Gastrocnemius medialis (tissue), 4 donors: ENCODE measurements at regions not wholly inside any gene's neighbourhood (a gene's known extent, or its start where the extent isn't known, plus 50 kb on each side); places are given as distances from the start of the nearest gene placed in this dataset.

Source experiments
- ATAC-seq, 2 donors: fragments of 150-250 bp; one replicate each; pipeline ENCODE4 v1.9.1; 2016
- DNase-seq, 2 donors: peaks; one replicate each; pipeline ENCODE4 v3.0.0-alpha.2; 2019
- H3K27ac ChIP-seq, 4 donors: fragments of 200-600 bp; sonication (generic); 1 replicate in 1 of 4; 2 replicates in 3 of 4; pipeline ENCODE4 v1.5.1; 2016 to 2018; ENCODE audit warnings: mild to moderate bottlenecking in 2 of 4, moderate library complexity in 1 of 4
- H3K27me3 ChIP-seq, 3 donors: fragments of 200-600 bp; sonication (generic) in 2 of 3; 1 replicate in 1 of 3; 2 replicates in 2 of 3; pipeline versions ENCODE4 v1.5.1 to v1.6.0; 2016 to 2019; ENCODE audit warnings: mild to moderate bottlenecking in 1 of 3, moderate library complexity in 1 of 3
- H3K36me3 ChIP-seq, 2 donors: fragments of 200-600 bp; sonication (generic) in 1 of 2; one replicate each; pipeline ENCODE4 v1.5.1; 2017 to 2018
- H3K4me1 ChIP-seq, 2 donors: fragments of 200-600 bp; sonication (generic) in 1 of 2; one replicate each; pipeline ENCODE4 v1.5.1; 2016 to 2017; ENCODE audit warnings: mild to moderate bottlenecking in 2 of 2
- H3K4me3 ChIP-seq, 4 donors: fragments of 200-600 bp; sonication (generic) in 3 of 4; 1 replicate in 1 of 4; 2 replicates in 3 of 4; pipeline ENCODE4 v1.5.1; 2016 to 2019; ENCODE audit warnings: mild to moderate bottlenecking in 2 of 4
- H3K9me3 ChIP-seq, 3 donors: fragments of 200-600 bp; sonication (generic) in 2 of 3; 1 replicate in 1 of 3; 2 replicates in 2 of 3; pipeline ENCODE4 v1.5.1; 2016 to 2019
- POLR2A ChIP-seq, 2 donors: fragments of 450-650 bp; IDR thresholded peaks; one replicate each; pipeline ENCODE4 v1.6.1; 2017; ENCODE audit warnings: antibody characterized with exemption in 2 of 2, mild to moderate bottlenecking in 2 of 2, moderate library complexity in 2 of 2
- in situ Hi-C, 4 donors: fragments of 200-750 bp; cut with MboI; loops; one replicate each; pipeline versions ENCODE4 v1.15.0 to v1.8.0; 2017; ENCODE audit warnings: low sequenced_read_pairs in 4 of 4
- intact Hi-C: fragments of 100-400 bp; cut with DNase I; formaldehyde crosslinking; loops from one replicate; pipeline ENCODE4 v1.15.1; 2023; ENCODE audit warnings: low total_unique reads
- TF ChIP-seq, protein P1 (sequence below), 5 experiments: fragments of 450-650 bp in 3 of 5; fragments of 200-600 bp in 2 of 5; sonication (generic) in 2 of 5; IDR thresholded peaks in 4 of 5; conservative IDR thresholded peaks in 1 of 5; 1 replicate in 4 of 5; 2 replicates in 1 of 5; pipeline ENCODE4 v1.5.1; 2016 to 2019; ENCODE audit warnings: antibody characterized with exemption in 5 of 5, mild to moderate bottlenecking in 3 of 5, moderate library complexity in 3 of 5

DNA sequence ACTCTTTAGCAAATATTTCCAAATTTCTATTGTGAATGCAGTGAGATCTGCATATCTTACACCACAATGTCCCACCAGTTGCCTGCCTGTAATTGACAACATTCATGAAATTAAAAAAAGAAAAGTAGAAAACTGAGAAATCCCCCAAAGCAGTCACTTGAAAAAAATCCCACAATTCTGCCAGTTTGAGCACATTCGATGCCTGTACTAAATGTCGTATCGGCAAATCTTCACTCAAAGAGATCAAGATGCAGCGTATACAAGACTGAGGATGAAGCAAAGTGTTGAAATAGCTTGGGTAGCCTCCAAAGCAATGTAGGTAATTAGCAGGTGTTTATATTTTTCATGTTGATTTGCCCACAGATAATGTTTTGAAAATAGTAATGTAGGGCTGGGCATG, 186.7 kb upstream of the ZEB2 start:
- Histone ChIP-seq H3K9me3 (no peaks in the 10 kb centered on the region), H3K36me3 (no peaks in the 10 kb centered on the region), H3K27me3 (no peaks in the 10 kb centered on the region), H3K27ac (no peak overlapping the region), H3K4me3 (no peak overlapping the region), H3K4me1 (no peaks in the 10 kb centered on the region)
- DNase-seq, result no peak
- in situ Hi-C loops (no loop called here), intact Hi-C loops (no loop called here)
- TF ChIP-seq POLR2A (IDR thresholded peaks at IDR 0.05), result no peak
- TF ChIP-seq, protein P1, sequence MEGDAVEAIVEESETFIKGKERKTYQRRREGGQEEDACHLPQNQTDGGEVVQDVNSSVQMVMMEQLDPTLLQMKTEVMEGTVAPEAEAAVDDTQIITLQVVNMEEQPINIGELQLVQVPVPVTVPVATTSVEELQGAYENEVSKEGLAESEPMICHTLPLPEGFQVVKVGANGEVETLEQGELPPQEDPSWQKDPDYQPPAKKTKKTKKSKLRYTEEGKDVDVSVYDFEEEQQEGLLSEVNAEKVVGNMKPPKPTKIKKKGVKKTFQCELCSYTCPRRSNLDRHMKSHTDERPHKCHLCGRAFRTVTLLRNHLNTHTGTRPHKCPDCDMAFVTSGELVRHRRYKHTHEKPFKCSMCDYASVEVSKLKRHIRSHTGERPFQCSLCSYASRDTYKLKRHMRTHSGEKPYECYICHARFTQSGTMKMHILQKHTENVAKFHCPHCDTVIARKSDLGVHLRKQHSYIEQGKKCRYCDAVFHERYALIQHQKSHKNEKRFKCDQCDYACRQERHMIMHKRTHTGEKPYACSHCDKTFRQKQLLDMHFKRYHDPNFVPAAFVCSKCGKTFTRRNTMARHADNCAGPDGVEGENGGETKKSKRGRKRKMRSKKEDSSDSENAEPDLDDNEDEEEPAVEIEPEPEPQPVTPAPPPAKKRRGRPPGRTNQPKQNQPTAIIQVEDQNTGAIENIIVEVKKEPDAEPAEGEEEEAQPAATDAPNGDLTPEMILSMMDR (IDR thresholded peaks at IDR 0.05 in 4 of 5, conservative IDR thresholded peaks at IDR 0.05 in 1 of 5), result no peak
- ATAC-seq, result no peak

DNA sequence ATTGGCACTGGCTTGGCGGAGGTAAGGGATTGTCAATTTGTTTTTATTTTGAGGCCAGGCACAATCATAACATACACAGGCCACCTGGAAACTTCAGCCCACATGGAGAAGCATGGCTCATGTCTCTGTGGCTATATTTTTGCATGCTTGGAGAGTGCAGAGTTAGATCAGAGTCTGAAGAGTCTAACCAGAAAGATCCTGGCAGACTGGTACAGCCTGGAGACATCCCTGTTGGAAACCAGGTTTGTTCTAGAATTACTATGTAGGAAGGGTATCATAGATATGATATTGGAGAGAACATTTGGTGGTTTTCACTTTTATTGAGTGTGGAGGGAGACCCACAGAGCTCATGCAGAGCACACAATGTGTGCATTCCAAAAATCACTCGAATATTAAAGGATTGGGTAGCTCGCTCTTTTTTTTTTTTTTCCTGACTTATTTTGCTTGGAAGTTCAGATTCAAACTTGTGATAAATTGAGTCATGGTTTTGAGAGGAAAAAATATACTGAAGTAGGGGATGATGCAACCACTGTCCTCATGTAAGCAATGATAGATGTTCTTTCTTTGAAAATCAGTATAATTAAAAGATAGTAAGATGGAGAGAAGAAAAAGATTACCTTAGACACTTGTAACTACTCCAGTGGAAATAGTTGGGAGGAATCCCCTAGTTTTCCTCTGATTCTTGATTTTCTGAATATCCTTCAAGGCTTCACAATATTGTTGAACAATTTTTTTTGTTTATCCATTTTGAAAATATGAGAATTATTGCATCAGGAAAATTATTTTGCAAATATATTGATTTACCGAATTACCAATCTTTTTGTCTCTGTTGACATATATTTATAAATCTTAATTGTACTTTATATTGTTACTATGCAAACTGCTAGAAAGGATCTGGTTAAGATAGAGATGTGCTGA, 185.7 kb upstream of the ZEB2 start:
- Histone ChIP-seq H3K27ac (no peak overlapping the region), H3K9me3 (no peaks in the 10 kb centered on the region), H3K27me3 (no peaks in the 10 kb centered on the region), H3K4me3 (no peak overlapping the region), H3K4me1 (no peaks in the 10 kb centered on the region), H3K36me3 (no peaks in the 10 kb centered on the region)
- intact Hi-C loops, result no loop called here
- no peak for TF ChIP-seq POLR2A (IDR thresholded peaks at IDR 0.05)
- TF ChIP-seq, protein P1 (IDR thresholded peaks at IDR 0.05 in 4 of 5, conservative IDR thresholded peaks at IDR 0.05 in 1 of 5), result no peak
- no peak for DNase-seq
- no peak for ATAC-seq
- in situ Hi-C loops, result no loop called here

DNA sequence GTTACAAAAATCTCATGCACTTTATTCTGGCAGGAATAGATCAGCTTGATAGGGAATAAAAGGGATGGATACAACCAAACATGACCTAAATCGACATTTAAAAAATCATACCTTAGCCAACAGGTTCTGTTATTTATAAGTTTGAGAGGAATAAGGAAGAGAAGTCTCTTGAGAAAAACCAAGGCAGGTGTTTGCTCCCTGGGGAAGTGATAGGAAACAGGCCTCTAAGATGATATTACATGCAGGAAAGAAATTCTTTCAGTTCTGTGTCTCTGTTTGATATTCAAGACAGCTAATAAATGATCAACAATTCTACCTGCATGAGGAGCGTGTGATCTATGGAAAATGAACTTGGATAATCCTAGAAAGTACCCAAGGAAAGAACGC, 184.8 kb upstream of the ZEB2 start:
- no peaks in the 10 kb centered on the region for H3K4me1 ChIP-seq

DNA sequence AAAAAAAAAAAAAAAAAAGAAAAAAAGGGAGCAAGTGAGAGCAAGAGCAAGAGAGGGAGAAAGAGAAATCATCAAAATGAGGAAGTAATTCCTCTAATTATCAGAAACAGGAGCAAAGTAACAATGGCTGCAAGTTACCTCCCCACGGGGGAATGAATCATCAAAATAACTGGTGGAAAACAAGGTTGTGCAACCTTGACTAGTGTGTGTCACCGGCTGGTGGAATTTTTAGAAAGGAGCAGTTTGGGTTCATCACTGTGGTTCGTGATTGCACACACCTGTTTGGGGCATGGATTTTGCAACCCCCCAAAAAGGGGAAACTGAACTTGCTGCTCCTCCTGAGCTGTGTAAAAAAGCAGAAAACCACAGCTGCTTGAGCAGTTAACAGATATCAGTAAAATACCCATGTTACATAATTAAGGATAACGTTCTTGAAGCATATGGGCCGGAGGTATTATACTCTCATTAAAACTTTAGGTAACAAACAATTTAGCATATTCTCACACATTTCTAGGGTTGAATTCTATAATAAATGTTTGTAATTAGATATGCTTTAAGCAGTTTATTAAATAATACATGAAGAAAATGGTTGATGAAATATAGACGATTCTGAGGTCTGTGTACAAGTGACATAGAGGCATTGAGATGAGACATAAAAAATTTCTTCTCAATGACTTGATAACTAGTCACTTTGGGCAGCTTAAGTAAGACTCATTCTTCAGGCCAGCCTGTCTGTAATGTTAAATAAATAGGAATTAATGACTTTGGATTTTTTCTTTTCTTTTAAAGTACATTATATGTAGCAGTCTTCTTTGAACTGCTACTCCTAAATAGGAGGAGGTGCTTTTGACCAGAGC, 184.2 kb upstream of the ZEB2 start:
- Histone ChIP-seq H3K4me1 (no peaks in the 10 kb centered on the region), H3K27ac (no peak overlapping the region), H3K36me3 (no peaks in the 10 kb centered on the region), H3K27me3 (no peaks in the 10 kb centered on the region), H3K4me3 (no peak overlapping the region), H3K9me3 (no peaks in the 10 kb centered on the region)
- ATAC-seq, result peak; percentile 45 to 74
- intact Hi-C loops, result no loop called here
- in situ Hi-C loops, result no loop called here
- no peak for TF ChIP-seq POLR2A (IDR thresholded peaks at IDR 0.05)
- TF ChIP-seq, protein P1 (IDR thresholded peaks at IDR 0.05 in 4 of 5, conservative IDR thresholded peaks at IDR 0.05 in 1 of 5), result no peak
- DNase-seq, result peak; percentile 5 to 41

More for the DNA sequence above, 184.8 kb upstream of the ZEB2 start:
- no peak for DNase-seq
- TF ChIP-seq, protein P1 (IDR thresholded peaks at IDR 0.05 in 4 of 5, conservative IDR thresholded peaks at IDR 0.05 in 1 of 5), result no peak
- no peak for TF ChIP-seq POLR2A (IDR thresholded peaks at IDR 0.05)
- H3K9me3 ChIP-seq, result no peaks in the 10 kb centered on the region
- no peak overlapping the region for H3K4me3 ChIP-seq
- no peaks in the 10 kb centered on the region for H3K27me3 ChIP-seq
- H3K27ac ChIP-seq, result no peak overlapping the region
- in situ Hi-C loops, result no loop called here
- no peak for ATAC-seq
- intact Hi-C loops, result no loop called here
- H3K36me3 ChIP-seq, result no peaks in the 10 kb centered on the region
